ENCODE measurements at regions not wholly inside any gene's neighbourhood (a gene's known extent, or its start where the extent isn't known, plus 50 kb on each side); places are given as distances from the start of the nearest gene placed in this dataset.

DNA sequence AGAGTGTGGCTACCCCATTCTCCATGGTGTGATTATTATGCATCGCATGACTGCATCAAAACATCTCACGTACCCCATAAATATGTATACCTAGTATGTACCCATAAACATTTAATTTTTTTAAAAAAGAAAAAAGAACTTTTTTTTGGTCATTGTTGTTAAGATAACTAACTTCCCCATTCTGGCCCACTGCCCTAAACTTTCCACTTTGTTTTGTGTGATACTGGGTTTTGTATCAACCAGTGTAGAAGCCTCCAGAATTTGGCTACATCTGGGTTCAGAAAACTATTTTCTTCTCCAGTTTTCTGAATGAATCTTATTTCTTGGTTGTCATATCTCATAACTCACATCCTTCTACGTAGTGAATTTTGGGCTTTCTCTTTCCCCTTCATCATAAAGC, 62.3 kb upstream of the NABP1 start:
- TF ChIP-seq CTCF (IDR thresholded peaks at IDR 0.05) (no peak), ZFX (IDR thresholded peaks at IDR 0.05; ENCODE audit: borderline replicate concordance) (no peak)
